ENCODE measurements at regions not wholly inside any gene's neighbourhood (a gene's known extent, or its start where the extent isn't known, plus 50 kb on each side); places are given as distances from the start of the nearest gene placed in this dataset.

DNA sequence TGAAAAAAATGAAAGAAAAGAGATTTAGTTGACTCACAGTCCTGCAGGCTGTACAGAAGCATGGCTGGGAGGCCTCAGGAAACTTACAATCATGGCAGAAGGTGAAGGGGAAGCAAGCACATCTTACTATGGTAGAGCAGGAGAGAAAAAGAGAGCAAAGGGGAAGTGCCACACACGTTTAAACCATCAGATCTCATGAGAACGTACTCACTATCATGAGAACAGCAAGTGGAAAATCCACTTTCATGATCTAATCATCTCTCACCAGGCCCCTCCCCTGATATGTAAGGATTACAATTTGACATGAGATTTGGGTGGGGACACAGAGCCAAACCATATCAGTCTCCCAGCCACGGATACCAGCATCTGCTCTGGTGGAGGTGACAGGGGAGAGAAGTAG, 50.8 kb upstream of the CPOX start:
- Mint-ChIP-seq H3K4me3 (no peak overlapping the region), H3K27me3 (ENCODE audit: low read depth, poor library complexity) (peaks cover 4% of the 10 kb centered on the region), H3K27ac (no peak overlapping the region), H3K36me3 (ENCODE audit: low read depth) (peaks cover 9% of the 10 kb centered on the region), H3K9me3 (peaks cover 24% of the 10 kb centered on the region), H3K4me1 (peaks cover 5% of the 10 kb centered on the region)
- no peak for DNase-seq
- TF ChIP-seq, protein P1, sequence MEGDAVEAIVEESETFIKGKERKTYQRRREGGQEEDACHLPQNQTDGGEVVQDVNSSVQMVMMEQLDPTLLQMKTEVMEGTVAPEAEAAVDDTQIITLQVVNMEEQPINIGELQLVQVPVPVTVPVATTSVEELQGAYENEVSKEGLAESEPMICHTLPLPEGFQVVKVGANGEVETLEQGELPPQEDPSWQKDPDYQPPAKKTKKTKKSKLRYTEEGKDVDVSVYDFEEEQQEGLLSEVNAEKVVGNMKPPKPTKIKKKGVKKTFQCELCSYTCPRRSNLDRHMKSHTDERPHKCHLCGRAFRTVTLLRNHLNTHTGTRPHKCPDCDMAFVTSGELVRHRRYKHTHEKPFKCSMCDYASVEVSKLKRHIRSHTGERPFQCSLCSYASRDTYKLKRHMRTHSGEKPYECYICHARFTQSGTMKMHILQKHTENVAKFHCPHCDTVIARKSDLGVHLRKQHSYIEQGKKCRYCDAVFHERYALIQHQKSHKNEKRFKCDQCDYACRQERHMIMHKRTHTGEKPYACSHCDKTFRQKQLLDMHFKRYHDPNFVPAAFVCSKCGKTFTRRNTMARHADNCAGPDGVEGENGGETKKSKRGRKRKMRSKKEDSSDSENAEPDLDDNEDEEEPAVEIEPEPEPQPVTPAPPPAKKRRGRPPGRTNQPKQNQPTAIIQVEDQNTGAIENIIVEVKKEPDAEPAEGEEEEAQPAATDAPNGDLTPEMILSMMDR (IDR thresholded peaks at IDR 0.05) = no peak

DNA sequence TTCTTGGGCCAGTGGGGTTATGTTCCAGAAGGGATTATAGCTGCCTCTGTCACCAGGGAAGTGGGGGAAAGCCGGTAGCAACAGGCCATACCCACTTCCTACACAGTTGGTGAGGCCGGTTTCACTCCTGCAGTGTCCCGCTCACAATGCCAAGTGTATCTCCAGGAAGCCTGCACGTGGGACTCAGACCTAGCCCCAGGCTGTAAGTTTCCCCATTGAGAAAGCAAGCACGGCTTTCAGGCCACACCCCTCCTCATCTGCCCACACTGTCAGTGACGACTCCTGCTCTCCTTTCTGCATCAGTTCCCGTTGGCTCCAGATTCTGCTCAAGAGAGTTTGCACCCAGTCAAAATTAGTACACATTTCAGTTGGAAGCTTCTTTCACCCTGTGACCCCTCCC, 51.6 kb upstream of the CPOX start:
- H3K4me1 Mint-ChIP-seq = peaks cover 5% of the 10 kb centered on the region
- H3K9me3 Mint-ChIP-seq = peaks cover 19% of the 10 kb centered on the region
- TF ChIP-seq, protein P1 (IDR thresholded peaks at IDR 0.05) = no peak
- DNase-seq = no peak
- H3K27me3 Mint-ChIP-seq (ENCODE audit: low read depth, poor library complexity) = peaks cover 6% of the 10 kb centered on the region
- no peak overlapping the region for H3K4me3 Mint-ChIP-seq
- H3K36me3 Mint-ChIP-seq (ENCODE audit: low read depth) = peaks cover 9% of the 10 kb centered on the region
- H3K27ac Mint-ChIP-seq = no peak overlapping the region

DNA sequence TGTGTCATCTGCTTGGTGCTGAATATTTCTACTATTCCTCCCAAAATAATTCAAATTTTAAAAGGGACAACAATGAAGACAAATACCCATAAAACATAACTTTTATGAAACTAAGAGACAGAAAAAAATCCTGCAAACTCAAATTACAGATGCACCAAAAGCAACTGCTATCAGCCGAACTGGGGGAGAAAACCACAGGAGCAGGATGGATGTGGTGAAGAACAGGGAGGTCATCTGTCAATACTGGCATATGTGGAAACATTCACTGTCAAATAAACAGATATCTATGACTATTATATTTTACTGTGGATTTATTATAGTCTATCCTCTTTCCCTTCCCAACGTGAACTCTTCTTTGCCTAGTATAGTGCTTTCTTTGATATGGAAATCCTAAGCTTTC, 53.3 kb upstream of the CPOX start:
- H3K9me3 Mint-ChIP-seq = peaks cover 16% of the 10 kb centered on the region
- H3K27ac Mint-ChIP-seq = no peak overlapping the region
- peaks cover 14% of the 10 kb centered on the region for H3K27me3 Mint-ChIP-seq (ENCODE audit: low read depth, poor library complexity)
- peaks cover 1% of the 10 kb centered on the region for H3K4me1 Mint-ChIP-seq
- no peak overlapping the region for H3K4me3 Mint-ChIP-seq
- peaks cover 5% of the 10 kb centered on the region for H3K36me3 Mint-ChIP-seq (ENCODE audit: low read depth)
- DNase-seq = no peak
- TF ChIP-seq, protein P1 (IDR thresholded peaks at IDR 0.05) = no peak

DNA sequence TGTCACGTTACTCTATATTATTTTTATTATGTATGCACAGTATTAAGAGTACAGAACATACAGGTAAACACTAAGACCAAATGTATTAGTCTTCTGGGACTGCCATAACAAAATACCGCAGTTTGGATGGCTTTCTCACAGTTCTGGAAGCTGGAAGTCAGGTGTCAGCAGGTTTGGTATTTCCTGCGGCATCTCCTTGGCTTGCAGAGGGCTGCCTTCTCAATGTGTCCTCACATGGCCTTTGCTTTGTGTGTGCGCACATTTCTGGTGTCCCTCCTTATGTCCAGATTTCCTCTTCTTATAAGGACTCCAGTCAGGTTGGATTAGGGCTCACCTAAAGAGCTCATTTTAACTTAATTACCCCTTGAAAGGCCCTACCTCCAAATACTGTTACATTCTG, 53.8 kb upstream of the CPOX start:
- H3K9me3 Mint-ChIP-seq = peaks cover 14% of the 10 kb centered on the region
- H3K4me1 Mint-ChIP-seq = no peaks in the 10 kb centered on the region
- H3K4me3 Mint-ChIP-seq = no peak overlapping the region
- H3K36me3 Mint-ChIP-seq (ENCODE audit: low read depth) = peaks cover 5% of the 10 kb centered on the region
- H3K27ac Mint-ChIP-seq = no peak overlapping the region
- TF ChIP-seq, protein P1 (IDR thresholded peaks at IDR 0.05) = no peak
- peaks cover 16% of the 10 kb centered on the region for H3K27me3 Mint-ChIP-seq (ENCODE audit: low read depth, poor library complexity)
- DNase-seq = no peak

DNA sequence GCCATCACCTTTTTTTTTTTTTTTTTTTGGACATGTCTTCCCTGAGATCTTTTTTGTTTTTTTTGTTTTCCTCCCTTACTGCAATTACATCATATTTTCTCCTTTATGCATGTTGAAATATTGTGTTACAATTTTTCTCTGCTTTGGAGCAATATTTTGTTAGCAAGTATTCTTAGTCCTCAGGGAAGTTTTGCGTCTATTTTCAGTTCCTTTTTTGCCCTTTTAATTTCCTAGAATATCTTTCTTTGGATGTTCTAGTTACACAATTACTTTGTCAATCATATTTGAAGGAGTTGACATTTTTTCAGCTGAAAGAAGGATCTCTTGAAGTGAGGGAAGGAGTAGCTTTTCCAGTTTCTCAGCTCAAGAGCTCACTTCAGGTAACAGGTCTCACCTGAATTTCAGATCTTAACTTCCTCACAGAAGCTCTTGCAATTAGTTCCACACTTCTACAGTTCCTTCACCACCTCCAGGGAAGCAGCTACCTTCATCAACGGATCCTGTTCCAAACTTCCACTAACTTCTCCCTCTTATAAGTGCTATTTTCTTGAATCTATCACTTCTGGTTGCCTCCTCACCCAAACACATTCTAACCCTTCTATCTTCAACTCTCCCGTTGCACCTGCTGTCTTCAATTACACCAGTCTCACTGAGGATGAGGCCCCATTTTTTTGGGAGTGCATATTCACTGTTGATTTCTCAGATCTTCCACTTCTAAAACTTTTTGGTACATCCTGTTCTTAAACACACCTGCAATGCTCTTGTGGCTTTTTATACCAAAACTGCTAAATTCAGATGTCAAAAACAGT, 57.8 kb upstream of the CPOX start:
- no peak for DNase-seq
- H3K27me3 Mint-ChIP-seq (ENCODE audit: low read depth, poor library complexity) = peaks cover 15% of the 10 kb centered on the region
- H3K9me3 Mint-ChIP-seq = no peaks in the 10 kb centered on the region
- no peaks in the 10 kb centered on the region for H3K4me1 Mint-ChIP-seq
- TF ChIP-seq, protein P1 (IDR thresholded peaks at IDR 0.05) = no peak
- H3K36me3 Mint-ChIP-seq (ENCODE audit: low read depth) = no peaks in the 10 kb centered on the region
- no peak overlapping the region for H3K4me3 Mint-ChIP-seq
- no peak overlapping the region for H3K27ac Mint-ChIP-seq

DNA sequence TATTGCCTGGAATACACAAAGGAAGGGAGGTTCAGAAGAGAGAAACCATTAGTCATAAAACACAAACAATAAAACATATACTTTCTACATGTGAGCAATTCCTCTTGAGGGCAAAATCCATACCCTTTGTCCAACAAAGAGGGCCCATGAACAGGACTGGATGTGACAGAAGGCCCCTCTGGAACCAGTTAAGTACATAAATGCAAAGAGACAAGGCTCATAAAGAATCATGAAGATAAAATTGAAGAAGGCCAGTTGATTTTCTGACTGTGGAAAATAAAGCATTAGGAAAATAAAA, 58.3 kb upstream of the CPOX start:
- Mint-ChIP-seq H3K27ac (no peak overlapping the region), H3K4me1 (no peaks in the 10 kb centered on the region), H3K27me3 (ENCODE audit: low read depth, poor library complexity) (peaks cover 17% of the 10 kb centered on the region), H3K36me3 (ENCODE audit: low read depth) (no peaks in the 10 kb centered on the region), H3K4me3 (no peak overlapping the region), H3K9me3 (no peaks in the 10 kb centered on the region)
- DNase-seq = no peak
- TF ChIP-seq, protein P1 (IDR thresholded peaks at IDR 0.05) = no peak

Measured in nephron progenitor cell (in vitro differentiated cells).